ENCODE measurements at regions not wholly inside any gene's neighbourhood (a gene's known extent, or its start where the extent isn't known, plus 50 kb on each side); places are given as distances from the start of the nearest gene placed in this dataset.

GRCh38 chr4:28146191-28146590 lies 1285.5 kb downstream of the STIM2 start:
- H3K27me3 ChIP-seq (ENCODE audit: control insufficient read depth, insufficient read depth, low read length, poor library complexity, severe bottlenecking), result no peaks in the 10 kb centered on the region
- H3K4me1 ChIP-seq (ENCODE audit: control insufficient read depth, insufficient read depth, low read length), result no peaks in the 10 kb centered on the region
- H3K27ac ChIP-seq (ENCODE audit: insufficient read depth, low read depth, low read length, poor library complexity, severe bottlenecking), result no peak overlapping the region
- no peaks in the 10 kb centered on the region for H3K9me3 ChIP-seq (ENCODE audit: control insufficient read depth, low read length)
- WGBS, 2 experiments, result 84 to 88% methylated on average over 2 to 3 of the region's 3 CpGs
- H3K36me3 ChIP-seq (ENCODE audit: control insufficient read depth, insufficient read depth, low read length), result no peaks in the 10 kb centered on the region
- H3K4me3 ChIP-seq (ENCODE audit: insufficient read depth, low read depth, low read length), result no peak overlapping the region

DNA sequence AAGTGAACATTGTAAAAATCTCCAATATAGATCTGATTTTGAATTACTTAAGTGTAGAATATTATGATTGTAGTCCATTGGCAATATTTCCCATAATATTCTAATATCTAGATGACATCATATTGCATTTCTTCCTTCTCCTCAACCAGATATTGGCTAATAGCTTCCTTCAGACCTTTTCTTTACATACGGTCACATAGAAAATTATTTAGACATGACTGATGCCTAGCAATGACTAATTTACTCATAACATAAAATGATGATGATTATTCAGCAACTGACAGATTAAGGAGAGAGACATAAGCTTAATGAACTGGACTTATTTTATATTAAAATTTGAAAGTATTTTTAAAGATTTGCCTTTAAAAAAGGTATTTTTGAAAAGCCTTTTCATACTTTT lies 1287.6 kb downstream of the STIM2 start:
- no peaks in the 10 kb centered on the region for H3K27me3 ChIP-seq (ENCODE audit: control insufficient read depth, insufficient read depth, low read length, poor library complexity, severe bottlenecking)
- H3K4me1 ChIP-seq (ENCODE audit: control insufficient read depth, insufficient read depth, low read length), result no peaks in the 10 kb centered on the region
- no peak overlapping the region for H3K27ac ChIP-seq (ENCODE audit: insufficient read depth, low read depth, low read length, poor library complexity, severe bottlenecking)
- 88 to 91% methylated on average over 1 of the region's 1 CpG for WGBS, 2 experiments
- no peak overlapping the region for H3K4me3 ChIP-seq (ENCODE audit: insufficient read depth, low read depth, low read length)
- no peaks in the 10 kb centered on the region for H3K36me3 ChIP-seq (ENCODE audit: control insufficient read depth, insufficient read depth, low read length)
- H3K9me3 ChIP-seq (ENCODE audit: control insufficient read depth, low read length), result no peaks in the 10 kb centered on the region

GRCh38 chr4:28149762-28150161 lies 1289.1 kb downstream of the STIM2 start:
- Histone ChIP-seq H3K27me3 (ENCODE audit: control insufficient read depth, insufficient read depth, low read length, poor library complexity, severe bottlenecking) (no peaks in the 10 kb centered on the region), H3K4me1 (ENCODE audit: control insufficient read depth, insufficient read depth, low read length) (no peaks in the 10 kb centered on the region), H3K36me3 (ENCODE audit: control insufficient read depth, insufficient read depth, low read length) (no peaks in the 10 kb centered on the region), H3K4me3 (ENCODE audit: insufficient read depth, low read depth, low read length) (no peak overlapping the region), H3K27ac (ENCODE audit: insufficient read depth, low read depth, low read length, poor library complexity, severe bottlenecking) (no peak overlapping the region), H3K9me3 (ENCODE audit: control insufficient read depth, low read length) (no peaks in the 10 kb centered on the region)
- WGBS, 2 experiments, result 71 to 91% methylated on average over 1 to 3 of the region's 3 CpGs

DNA sequence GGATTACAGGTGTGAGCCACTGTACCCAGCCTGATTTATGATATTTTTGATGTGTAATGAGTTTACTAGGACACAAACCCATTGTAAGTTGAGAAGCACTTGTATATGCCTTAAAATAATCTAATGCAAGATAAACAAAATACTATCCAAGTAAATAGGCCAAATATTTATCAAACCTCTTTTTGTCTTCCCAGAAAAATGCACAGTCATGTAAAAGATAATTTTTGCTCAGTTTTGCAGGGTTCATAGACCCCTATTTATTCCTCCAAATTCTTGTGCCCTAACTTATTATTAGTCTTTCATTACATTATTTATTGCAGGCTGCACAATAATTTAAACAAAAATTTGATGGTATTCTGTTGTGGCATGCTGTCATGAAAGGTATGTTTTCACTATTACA lies 1290.7 kb downstream of the STIM2 start:
- H3K36me3 ChIP-seq (ENCODE audit: control insufficient read depth, insufficient read depth, low read length), result no peaks in the 10 kb centered on the region
- H3K27ac ChIP-seq (ENCODE audit: insufficient read depth, low read depth, low read length, poor library complexity, severe bottlenecking), result no peak overlapping the region
- no peaks in the 10 kb centered on the region for H3K4me1 ChIP-seq (ENCODE audit: control insufficient read depth, insufficient read depth, low read length)
- H3K9me3 ChIP-seq (ENCODE audit: control insufficient read depth, low read length), result no peaks in the 10 kb centered on the region
- H3K27me3 ChIP-seq (ENCODE audit: control insufficient read depth, insufficient read depth, low read length, poor library complexity, severe bottlenecking), result no peaks in the 10 kb centered on the region
- no peak overlapping the region for H3K4me3 ChIP-seq (ENCODE audit: insufficient read depth, low read depth, low read length)

DNA sequence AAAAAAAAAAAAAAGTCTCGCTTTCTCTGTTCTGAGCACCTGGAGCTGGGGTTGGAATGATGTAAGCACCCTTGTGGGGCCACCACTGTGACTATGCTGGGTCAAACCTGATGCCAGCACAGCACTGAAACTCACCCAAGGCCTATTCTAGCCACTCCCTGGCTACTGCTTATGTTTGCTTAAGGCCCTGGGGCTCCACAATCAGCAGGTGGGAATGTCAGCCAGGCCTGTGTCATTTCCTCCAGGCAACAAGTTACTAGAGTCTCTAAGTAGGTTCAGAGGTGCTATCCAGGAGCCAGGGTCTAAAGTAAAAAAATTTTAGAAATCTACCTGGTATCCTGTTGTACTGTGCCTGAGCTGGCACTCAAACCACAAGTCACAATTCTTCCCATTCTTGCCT lies 1306.8 kb downstream of the STIM2 start:
- 82 to 88% methylated on average over 1 of the region's 1 CpG for WGBS, 2 experiments
- H3K4me1 ChIP-seq (ENCODE audit: control insufficient read depth, insufficient read depth, low read length), result no peaks in the 10 kb centered on the region
- H3K9me3 ChIP-seq (ENCODE audit: control insufficient read depth, low read length), result no peaks in the 10 kb centered on the region
- H3K27ac ChIP-seq (ENCODE audit: insufficient read depth, low read depth, low read length, poor library complexity, severe bottlenecking), result no peak overlapping the region
- no peaks in the 10 kb centered on the region for H3K27me3 ChIP-seq (ENCODE audit: control insufficient read depth, insufficient read depth, low read length, poor library complexity, severe bottlenecking)
- no peaks in the 10 kb centered on the region for H3K36me3 ChIP-seq (ENCODE audit: control insufficient read depth, insufficient read depth, low read length)
- H3K4me3 ChIP-seq (ENCODE audit: insufficient read depth, low read depth, low read length), result no peak overlapping the region

DNA sequence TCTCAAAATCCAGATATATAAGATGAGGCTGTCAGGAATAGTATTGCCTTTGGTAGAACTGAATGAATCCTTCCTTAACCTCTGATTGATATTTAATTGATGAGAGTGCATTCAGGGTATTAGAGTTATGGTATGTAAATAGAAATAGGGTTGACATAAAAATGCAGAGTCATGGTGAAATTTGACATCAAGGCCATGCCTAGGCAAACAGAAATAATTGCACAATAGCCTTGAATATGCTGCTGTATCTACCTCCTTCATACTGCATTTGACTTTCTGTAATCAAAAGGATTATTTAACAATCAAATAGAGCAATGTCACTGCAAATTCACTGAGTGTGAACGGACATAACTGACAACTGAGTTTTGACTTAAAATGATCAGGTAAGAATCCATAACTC lies 1316.3 kb downstream of the STIM2 start:
- H3K27me3 ChIP-seq (ENCODE audit: control insufficient read depth, insufficient read depth, low read length, poor library complexity, severe bottlenecking), result no peaks in the 10 kb centered on the region
- H3K9me3 ChIP-seq (ENCODE audit: control insufficient read depth, low read length), result no peaks in the 10 kb centered on the region
- H3K27ac ChIP-seq (ENCODE audit: insufficient read depth, low read depth, low read length, poor library complexity, severe bottlenecking), result no peak overlapping the region
- 85 to 96% methylated on average over 1 of the region's 1 CpG for WGBS, 2 experiments
- H3K4me1 ChIP-seq (ENCODE audit: control insufficient read depth, insufficient read depth, low read length), result no peaks in the 10 kb centered on the region
- no peaks in the 10 kb centered on the region for H3K36me3 ChIP-seq (ENCODE audit: control insufficient read depth, insufficient read depth, low read length)
- H3K4me3 ChIP-seq (ENCODE audit: insufficient read depth, low read depth, low read length), result no peak overlapping the region

GRCh38 chr4:28177641-28178040 lies 1317.0 kb downstream of the STIM2 start:
- Histone ChIP-seq H3K4me3 (ENCODE audit: insufficient read depth, low read depth, low read length) (no peak overlapping the region), H3K27ac (ENCODE audit: insufficient read depth, low read depth, low read length, poor library complexity, severe bottlenecking) (no peak overlapping the region), H3K36me3 (ENCODE audit: control insufficient read depth, insufficient read depth, low read length) (no peaks in the 10 kb centered on the region), H3K9me3 (ENCODE audit: control insufficient read depth, low read length) (no peaks in the 10 kb centered on the region), H3K27me3 (ENCODE audit: control insufficient read depth, insufficient read depth, low read length, poor library complexity, severe bottlenecking) (no peaks in the 10 kb centered on the region), H3K4me1 (ENCODE audit: control insufficient read depth, insufficient read depth, low read length) (no peaks in the 10 kb centered on the region)

DNA sequence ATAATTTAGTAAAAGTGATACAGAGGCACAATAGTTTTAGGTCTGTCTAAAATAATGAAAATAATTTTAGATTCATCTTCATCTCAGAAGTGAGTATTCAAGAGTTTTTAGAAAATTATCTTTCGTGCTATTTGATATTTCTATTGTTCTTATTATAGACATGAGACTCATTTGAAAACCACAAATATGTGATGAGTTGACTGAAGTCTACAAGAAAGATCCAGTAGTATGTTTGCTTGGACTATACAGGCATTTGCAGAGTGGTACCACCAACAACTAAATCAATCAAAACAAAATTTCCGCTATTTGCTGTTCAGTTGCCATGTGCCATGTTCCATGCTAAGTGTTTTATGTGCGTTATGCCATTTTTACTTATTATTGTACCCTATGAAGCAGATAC lies 1318.5 kb downstream of the STIM2 start:
- Histone ChIP-seq H3K36me3 (ENCODE audit: control insufficient read depth, insufficient read depth, low read length) (no peaks in the 10 kb centered on the region), H3K27me3 (ENCODE audit: control insufficient read depth, insufficient read depth, low read length, poor library complexity, severe bottlenecking) (no peaks in the 10 kb centered on the region), H3K4me1 (ENCODE audit: control insufficient read depth, insufficient read depth, low read length) (no peaks in the 10 kb centered on the region), H3K27ac (ENCODE audit: insufficient read depth, low read depth, low read length, poor library complexity, severe bottlenecking) (no peak overlapping the region), H3K9me3 (ENCODE audit: control insufficient read depth, low read length) (no peaks in the 10 kb centered on the region), H3K4me3 (ENCODE audit: insufficient read depth, low read depth, low read length) (no peak overlapping the region)
- 87% methylated on average over 3 of the region's 3 CpGs; no CpG with 5 or more reads in 1 of the 2 experiments for WGBS, 2 experiments

- H3K27ac ChIP-seq (ENCODE audit: insufficient read depth, low read depth, low read length, poor library complexity, severe bottlenecking), result no peak overlapping the region
- 71 to 85% methylated on average over 1 of the region's 1 CpG for WGBS, 2 experiments
- no peak overlapping the region for H3K4me3 ChIP-seq (ENCODE audit: insufficient read depth, low read depth, low read length)
- no peaks in the 10 kb centered on the region for H3K4me1 ChIP-seq (ENCODE audit: control insufficient read depth, insufficient read depth, low read length)
- no peaks in the 10 kb centered on the region for H3K9me3 ChIP-seq (ENCODE audit: control insufficient read depth, low read length)
- no peaks in the 10 kb centered on the region for H3K36me3 ChIP-seq (ENCODE audit: control insufficient read depth, insufficient read depth, low read length)
- H3K27me3 ChIP-seq (ENCODE audit: control insufficient read depth, insufficient read depth, low read length, poor library complexity, severe bottlenecking), result no peaks in the 10 kb centered on the region
Measured at GRCh38 chr4:28209371-28209924, 1348.8 kb downstream of the STIM2 start.

- no peak overlapping the region for H3K27ac ChIP-seq (ENCODE audit: insufficient read depth, low read depth, low read length, poor library complexity, severe bottlenecking)
- 88 to 89% methylated on average over 2 of the region's 2 CpGs for WGBS, 2 experiments
- H3K4me1 ChIP-seq (ENCODE audit: control insufficient read depth, insufficient read depth, low read length), result no peaks in the 10 kb centered on the region
- no peaks in the 10 kb centered on the region for H3K9me3 ChIP-seq (ENCODE audit: control insufficient read depth, low read length)
- no peaks in the 10 kb centered on the region for H3K36me3 ChIP-seq (ENCODE audit: control insufficient read depth, insufficient read depth, low read length)
- H3K27me3 ChIP-seq (ENCODE audit: control insufficient read depth, insufficient read depth, low read length, poor library complexity, severe bottlenecking), result no peaks in the 10 kb centered on the region
- no peak overlapping the region for H3K4me3 ChIP-seq (ENCODE audit: insufficient read depth, low read depth, low read length)
Measured at GRCh38 chr4:28211676-28212470, 1351.2 kb downstream of the STIM2 start.

Data from ectodermal cell (in vitro differentiated cells).